GM12872 (cell line): ENCODE measurements at regions not wholly inside any gene's neighbourhood (a gene's known extent, or its start where the extent isn't known, plus 50 kb on each side); places are given as distances from the start of the nearest gene placed in this dataset.

ENCODE experiments used
- TF ChIP-seq, protein P1 (sequence below): IDR thresholded peaks from 3 replicates; pipeline ENCODE4 v1.5.1; 2011; ENCODE audit warnings: low read depth, mild to moderate bottlenecking, low read length, moderate library complexity; ENCODE audit not compliant: insufficient read depth

DNA sequence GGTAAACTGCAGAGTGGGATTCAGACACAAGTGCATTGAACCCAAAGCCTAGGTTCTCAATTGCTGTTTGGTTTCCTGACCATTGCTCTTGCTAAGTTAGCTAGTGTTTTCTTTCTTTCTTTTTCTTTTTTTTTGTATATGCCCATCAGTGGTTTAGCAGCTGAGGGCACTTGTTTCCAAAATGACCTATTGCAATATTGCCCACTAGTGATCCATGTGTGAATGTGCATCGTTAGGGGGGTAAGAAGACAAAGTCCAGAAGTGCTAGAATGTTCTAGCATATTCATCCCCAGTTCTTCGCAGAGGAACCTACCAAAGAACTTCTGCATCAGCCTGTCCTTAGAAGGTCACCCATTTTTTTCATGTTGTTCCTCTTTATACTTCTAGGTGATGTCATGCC lies 252.8 kb upstream of the GPR26 start:
- TF ChIP-seq, protein P1, sequence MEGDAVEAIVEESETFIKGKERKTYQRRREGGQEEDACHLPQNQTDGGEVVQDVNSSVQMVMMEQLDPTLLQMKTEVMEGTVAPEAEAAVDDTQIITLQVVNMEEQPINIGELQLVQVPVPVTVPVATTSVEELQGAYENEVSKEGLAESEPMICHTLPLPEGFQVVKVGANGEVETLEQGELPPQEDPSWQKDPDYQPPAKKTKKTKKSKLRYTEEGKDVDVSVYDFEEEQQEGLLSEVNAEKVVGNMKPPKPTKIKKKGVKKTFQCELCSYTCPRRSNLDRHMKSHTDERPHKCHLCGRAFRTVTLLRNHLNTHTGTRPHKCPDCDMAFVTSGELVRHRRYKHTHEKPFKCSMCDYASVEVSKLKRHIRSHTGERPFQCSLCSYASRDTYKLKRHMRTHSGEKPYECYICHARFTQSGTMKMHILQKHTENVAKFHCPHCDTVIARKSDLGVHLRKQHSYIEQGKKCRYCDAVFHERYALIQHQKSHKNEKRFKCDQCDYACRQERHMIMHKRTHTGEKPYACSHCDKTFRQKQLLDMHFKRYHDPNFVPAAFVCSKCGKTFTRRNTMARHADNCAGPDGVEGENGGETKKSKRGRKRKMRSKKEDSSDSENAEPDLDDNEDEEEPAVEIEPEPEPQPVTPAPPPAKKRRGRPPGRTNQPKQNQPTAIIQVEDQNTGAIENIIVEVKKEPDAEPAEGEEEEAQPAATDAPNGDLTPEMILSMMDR, result peak; percentile 36; the same call in 2 of the 3 replicates

DNA sequence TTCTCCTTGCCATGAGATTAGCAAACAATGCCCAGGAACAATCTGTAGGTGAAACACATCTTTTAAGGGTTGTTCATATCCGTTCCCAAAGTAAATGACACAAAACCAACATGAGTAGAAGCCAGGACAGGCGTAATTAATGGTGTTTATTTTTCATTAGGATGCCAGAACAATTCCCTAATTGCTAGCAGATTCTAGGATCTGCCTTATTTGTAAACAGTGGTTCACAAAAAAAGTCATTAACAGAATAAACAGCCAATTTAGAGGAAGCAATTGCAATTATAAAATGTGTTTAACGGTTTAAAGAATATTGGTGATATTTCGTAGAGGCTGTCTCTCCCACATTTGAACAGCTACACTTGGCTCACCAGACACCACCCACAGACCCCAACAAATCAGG lies 250.6 kb upstream of the GPR26 start:
- TF ChIP-seq, protein P1, result no peak

DNA sequence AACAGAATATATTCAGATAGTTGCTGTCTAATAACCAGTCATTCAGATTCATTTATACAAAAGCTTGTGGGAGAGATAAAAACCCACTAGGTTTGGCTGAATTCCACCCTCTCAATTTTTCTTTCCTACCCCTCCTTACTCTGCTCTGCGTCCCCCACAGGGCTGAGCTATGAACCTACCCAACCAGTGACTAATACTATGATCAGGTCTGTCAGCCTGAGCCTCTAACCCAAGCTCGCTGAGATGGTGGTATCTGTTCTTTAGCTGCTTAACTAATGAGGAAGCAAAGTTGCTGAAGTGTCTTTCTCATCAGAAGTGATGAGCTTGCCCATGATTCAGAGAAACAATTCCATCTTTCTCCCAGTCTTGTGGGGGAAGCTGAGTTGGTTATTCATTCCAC lies 248.7 kb upstream of the GPR26 start:
- TF ChIP-seq, protein P1, result no peak

DNA sequence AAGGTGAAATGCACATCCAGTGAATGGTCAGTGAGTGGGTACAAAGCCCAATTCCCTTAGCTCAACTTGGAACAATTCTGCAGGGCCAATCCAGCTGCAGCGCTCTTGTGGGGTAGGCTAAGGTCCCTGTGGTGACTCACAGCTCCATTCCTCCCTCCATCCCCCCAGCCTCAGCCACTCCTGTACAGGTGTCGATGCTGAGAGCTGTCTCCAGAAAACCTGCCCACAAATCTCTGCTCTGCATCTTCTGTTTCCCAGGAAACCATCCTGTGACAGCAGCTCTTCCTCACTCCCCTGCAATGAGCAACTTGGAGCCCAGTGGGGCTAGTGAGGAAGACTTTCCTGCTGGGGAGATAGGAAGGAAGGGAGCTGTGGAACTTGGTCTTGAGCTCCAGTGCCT lies 244.7 kb upstream of the GPR26 start:
- TF ChIP-seq, protein P1, result no peak

DNA sequence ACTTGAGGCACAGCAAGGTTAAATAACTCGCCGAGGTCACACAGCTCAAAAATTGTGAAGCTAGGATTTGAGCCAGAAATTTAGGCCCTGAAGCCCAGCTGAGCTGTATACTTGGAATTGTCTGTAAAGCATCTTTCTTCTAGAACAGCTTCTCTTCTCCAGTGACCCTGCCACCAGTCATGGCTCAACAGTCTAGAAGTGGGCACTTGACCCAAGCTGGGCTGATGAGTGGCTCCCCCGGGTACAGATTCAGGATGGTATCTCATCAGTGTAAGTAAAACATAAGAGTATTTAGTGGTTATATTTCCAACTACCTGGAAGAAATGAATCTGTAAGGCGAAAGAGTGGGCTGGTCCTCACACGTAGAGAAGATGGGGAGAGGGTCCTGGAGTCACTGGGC lies 243.9 kb upstream of the GPR26 start:
- TF ChIP-seq, protein P1, result no peak

DNA sequence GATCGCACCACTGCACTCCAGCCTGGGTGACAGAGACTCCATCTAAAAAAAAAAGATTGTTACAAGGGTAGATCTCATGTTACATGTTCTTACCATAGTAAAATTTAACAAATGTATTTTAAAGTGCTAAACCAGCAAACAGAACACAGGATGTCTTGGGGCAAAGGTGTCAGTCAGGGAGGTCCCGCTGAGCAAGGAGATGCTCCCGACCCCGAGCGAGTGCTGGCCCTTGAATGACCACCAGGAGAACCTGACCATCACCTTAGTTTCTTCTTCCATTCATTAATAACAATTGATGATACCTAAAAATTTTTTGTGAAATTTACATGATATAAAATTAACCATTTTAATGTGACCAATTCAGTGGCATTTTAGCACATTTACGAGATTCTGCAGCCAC lies 241.6 kb upstream of the GPR26 start:
- TF ChIP-seq, protein P1, result no peak

DNA sequence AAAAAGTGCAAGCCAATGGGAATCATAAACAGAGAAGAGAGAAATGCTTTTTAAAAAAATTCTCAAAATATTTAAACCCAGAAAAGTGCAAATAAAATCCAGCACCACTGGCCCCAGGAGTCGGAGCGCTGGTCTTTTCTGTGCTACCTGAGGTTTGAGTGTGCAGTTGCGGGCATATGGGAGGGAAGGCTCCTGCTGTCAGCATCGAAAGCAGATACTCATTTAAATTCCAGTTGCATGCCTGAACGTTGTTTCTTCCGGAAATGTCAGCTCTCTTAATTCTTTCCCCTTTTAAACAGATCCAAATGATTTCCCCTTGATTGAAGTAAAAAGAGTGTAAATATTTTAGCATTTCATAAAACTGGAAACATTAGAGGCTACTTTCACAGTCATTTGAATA lies 240.5 kb upstream of the GPR26 start:
- TF ChIP-seq, protein P1, result no peak
